ENCODE measurements at regions not wholly inside any gene's neighbourhood (a gene's known extent, or its start where the extent isn't known, plus 50 kb on each side); places are given as distances from the start of the nearest gene placed in this dataset.

DNA sequence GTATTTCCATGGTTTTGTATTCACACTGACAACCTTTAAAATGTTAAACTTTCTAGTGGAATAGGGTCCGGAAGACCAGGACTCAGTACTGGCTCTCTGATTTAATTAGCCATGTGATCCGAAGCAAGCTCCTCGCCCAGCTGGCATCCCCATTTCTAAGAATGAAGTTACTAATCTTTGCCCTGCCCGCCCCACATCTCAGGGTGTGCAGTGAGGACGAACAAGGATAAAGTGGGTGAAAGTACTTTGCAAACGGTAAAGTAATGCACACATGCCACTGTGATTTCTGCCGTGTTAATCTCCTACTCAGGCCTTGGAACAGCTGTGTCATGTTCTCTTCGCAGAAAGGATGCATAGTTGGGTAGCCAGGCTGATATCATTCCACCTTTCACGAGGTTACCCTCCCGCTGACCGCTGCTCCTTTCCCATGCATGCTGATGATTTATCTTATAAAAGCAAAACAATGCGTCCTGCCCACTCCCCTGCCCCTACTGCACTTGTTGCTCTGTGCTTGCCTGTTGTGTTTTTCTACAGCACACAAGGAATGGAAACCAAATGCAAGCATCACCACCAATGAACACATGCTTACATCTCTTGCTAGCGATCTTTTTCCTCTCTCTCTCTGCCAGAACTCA is 539.0 kb downstream of the EFNB2 start:
- no peak overlapping the region for H3K4me3 ChIP-seq (ENCODE audit: control insufficient read depth, low read depth, low read length)
- TF ChIP-seq, protein P1, sequence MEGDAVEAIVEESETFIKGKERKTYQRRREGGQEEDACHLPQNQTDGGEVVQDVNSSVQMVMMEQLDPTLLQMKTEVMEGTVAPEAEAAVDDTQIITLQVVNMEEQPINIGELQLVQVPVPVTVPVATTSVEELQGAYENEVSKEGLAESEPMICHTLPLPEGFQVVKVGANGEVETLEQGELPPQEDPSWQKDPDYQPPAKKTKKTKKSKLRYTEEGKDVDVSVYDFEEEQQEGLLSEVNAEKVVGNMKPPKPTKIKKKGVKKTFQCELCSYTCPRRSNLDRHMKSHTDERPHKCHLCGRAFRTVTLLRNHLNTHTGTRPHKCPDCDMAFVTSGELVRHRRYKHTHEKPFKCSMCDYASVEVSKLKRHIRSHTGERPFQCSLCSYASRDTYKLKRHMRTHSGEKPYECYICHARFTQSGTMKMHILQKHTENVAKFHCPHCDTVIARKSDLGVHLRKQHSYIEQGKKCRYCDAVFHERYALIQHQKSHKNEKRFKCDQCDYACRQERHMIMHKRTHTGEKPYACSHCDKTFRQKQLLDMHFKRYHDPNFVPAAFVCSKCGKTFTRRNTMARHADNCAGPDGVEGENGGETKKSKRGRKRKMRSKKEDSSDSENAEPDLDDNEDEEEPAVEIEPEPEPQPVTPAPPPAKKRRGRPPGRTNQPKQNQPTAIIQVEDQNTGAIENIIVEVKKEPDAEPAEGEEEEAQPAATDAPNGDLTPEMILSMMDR (IDR thresholded peaks at IDR 0.05; ENCODE audit: control insufficient read depth, insufficient read depth, low read depth, low read length, missing control alignments): no peak
- no peak for DNase-seq (ENCODE audit: low read depth)

DNA sequence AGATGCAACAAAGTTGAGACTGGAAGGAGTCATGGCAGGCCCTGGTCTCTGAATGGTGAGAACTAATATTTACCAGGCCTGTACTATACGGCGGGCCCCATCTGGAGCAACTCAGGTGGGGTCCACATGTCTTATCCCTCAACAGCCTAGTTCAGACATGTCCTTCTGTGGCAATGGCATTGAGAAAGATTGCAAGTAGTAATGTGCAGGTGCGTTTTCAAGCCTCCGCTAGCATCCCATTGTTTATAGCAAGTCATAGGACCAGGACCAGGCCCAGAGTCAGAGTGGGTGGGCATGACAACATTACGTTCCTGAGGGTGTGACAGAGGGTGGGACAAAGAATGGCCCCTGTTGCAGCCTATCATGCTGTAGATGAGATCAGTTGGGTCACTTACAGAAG is 541.1 kb downstream of the EFNB2 start:
- TF ChIP-seq, protein P1 (IDR thresholded peaks at IDR 0.05; ENCODE audit: control insufficient read depth, insufficient read depth, low read depth, low read length, missing control alignments): no peak
- no peak overlapping the region for H3K4me3 ChIP-seq (ENCODE audit: control insufficient read depth, low read depth, low read length)
- DNase-seq (ENCODE audit: low read depth): no peak

DNA sequence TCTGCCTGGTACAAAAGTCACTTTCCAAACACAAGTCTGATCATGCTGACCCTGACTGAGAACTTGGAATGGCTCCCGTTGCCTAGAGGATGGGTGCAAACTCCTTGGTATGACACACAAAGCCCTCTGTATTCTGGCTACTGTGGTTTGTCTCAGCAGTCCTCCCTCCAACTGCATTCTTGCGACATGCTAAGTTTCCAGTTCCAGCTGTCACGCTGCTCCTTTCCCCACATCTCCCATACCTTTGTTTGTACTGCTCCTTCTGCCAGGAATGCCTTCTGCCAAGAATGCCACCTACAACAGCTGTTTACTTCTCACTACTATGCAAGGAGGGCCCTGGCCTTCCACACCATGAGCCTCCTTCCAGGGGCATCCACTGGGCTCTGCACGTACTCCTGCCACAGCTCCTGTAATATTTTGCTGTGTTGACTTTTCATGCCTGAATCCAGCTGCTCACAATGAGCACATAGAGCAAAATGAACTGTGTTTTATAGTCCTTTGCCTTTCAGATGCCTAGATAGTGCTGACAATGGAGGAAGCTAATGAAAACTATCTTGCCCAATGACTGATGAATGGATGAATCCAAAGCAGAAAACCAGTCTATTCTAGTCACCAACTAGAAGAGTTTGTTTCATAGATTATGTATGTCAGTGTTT is 543.7 kb downstream of the EFNB2 start:
- H3K4me3 ChIP-seq (ENCODE audit: control insufficient read depth, low read depth, low read length): no peak overlapping the region
- peak; percentile 33 for DNase-seq (ENCODE audit: low read depth)
- TF ChIP-seq, protein P1 (IDR thresholded peaks at IDR 0.05; ENCODE audit: control insufficient read depth, insufficient read depth, low read depth, low read length, missing control alignments): no peak

DNA sequence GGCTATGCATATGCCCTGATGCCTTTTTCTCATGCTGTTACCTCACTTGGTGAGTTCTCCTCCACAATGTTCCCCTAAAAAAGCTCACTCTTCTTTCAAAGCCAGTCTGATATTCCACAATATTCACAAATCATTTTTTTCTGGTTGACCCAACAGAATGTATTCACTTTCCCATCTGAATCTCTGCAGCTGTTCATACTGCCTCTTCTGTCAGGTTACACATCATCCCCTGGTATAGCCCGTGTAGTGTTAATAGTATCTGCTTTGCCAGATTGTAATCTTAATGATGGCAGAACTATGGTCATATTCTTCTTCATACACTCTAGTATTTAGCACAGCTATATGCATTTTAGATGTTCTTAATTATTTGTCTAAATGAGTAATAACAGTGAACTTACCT is 544.3 kb downstream of the EFNB2 start:
- DNase-seq (ENCODE audit: low read depth): no peak
- H3K4me3 ChIP-seq (ENCODE audit: control insufficient read depth, low read depth, low read length): no peak overlapping the region
- TF ChIP-seq, protein P1 (IDR thresholded peaks at IDR 0.05; ENCODE audit: control insufficient read depth, insufficient read depth, low read depth, low read length, missing control alignments): no peak

DNA sequence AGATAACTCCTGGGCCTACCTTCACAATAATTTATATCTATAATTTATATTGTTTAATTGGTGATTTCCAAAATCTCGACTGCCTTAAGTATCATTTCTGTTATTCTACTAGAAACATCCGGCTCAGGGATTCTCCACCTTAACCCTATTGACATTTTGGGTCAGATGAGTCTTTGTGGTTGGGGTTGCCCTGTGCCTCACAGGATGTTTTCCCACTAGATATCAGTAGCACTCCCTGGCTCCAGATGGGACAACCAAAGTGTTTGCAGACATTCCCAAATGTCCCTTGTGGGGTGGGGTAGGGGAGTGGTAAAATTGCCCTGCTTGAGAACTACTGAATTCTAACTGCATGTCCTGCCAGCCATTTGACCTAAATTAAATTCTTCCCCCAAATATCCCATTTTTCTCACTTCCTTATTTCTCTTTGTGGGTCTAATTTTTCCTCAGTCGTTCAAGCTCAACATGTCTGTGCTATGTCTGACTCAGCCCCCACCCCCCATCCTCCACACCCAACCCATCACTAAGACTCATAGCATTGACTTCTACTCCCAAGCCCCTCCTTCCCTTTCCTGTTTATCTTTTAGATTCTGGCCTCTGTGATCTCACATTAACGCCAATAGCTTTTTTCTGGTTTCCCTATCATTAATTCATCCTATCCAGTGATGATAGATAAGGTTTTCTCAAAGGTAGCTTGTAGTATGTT is 545.1 kb downstream of the EFNB2 start:
- DNase-seq (ENCODE audit: low read depth): no peak
- H3K4me3 ChIP-seq (ENCODE audit: control insufficient read depth, low read depth, low read length): no peak overlapping the region
- TF ChIP-seq, protein P1 (IDR thresholded peaks at IDR 0.05; ENCODE audit: control insufficient read depth, insufficient read depth, low read depth, low read length, missing control alignments): no peak

DNA sequence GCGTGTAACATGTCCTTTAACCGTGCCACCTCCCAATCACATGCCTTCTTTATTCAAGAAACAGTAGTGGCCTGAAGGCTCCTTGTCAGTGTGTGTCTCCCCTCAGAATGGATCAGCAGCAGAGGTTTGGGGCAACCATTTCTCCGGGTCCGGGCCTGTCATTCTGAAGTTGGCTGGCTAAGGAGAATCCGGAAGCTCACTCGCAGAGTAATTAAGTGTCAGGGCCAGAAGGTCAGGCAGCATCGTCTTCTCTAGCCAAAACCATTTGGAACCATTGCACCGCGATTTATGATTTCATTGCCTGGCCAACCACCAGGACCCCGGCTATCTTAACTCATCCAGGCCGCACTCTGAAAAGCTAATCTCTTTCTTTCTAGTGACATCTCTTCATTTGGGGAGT is 550.8 kb downstream of the EFNB2 start:
- H3K4me3 ChIP-seq (ENCODE audit: control insufficient read depth, low read depth, low read length): no peak overlapping the region
- no peak for DNase-seq (ENCODE audit: low read depth)
- TF ChIP-seq, protein P1 (IDR thresholded peaks at IDR 0.05; ENCODE audit: control insufficient read depth, insufficient read depth, low read depth, low read length, missing control alignments): no peak

All from AG09309 (cell line).